Trophoblast cell (in vitro differentiated cells and primary cell): ENCODE measurements at regions not wholly inside any gene's neighbourhood (a gene's known extent, or its start where the extent isn't known, plus 50 kb on each side); places are given as distances from the start of the nearest gene placed in this dataset.
A peak's percentile ranks its signal among the peaks of the same experiment; 100 is the strongest.

Source experiments
- DNase-seq, 2 donors: peaks; one replicate each; pipeline ENCODE4 v3.0.0-alpha.2; 2016
- H2AFZ ChIP-seq: 2 replicates; pipeline ENCODE4 v1.6.1; 2013; ENCODE audit warnings: low read length, moderate library complexity, mild to moderate bottlenecking; ENCODE audit not compliant: insufficient read depth, poor library complexity
- H2AK5ac ChIP-seq: 2 replicates; pipeline ENCODE4 v1.6.1; 2013; ENCODE audit warnings: mild to moderate bottlenecking, low read length
- H2BK120ac ChIP-seq: 2 replicates; pipeline ENCODE4 v1.6.1; 2013; ENCODE audit warnings: low read length, mild to moderate bottlenecking, moderate library complexity; ENCODE audit not compliant: insufficient read depth, poor library complexity
- H2BK12ac ChIP-seq: 2 replicates; pipeline ENCODE4 v1.6.1; 2013; ENCODE audit warnings: mild to moderate bottlenecking, low read length, moderate library complexity
- H2BK5ac ChIP-seq: 2 replicates; pipeline ENCODE4 v1.6.1; 2013; ENCODE audit warnings: low read length, low read depth, moderate library complexity, mild to moderate bottlenecking; ENCODE audit not compliant: poor library complexity
- H3K14ac ChIP-seq: 2 replicates; pipeline ENCODE4 v1.6.1; 2013; ENCODE audit warnings: mild to moderate bottlenecking, low read length
- H3K18ac ChIP-seq: 2 replicates; pipeline ENCODE4 v1.6.1; 2013; ENCODE audit warnings: mild to moderate bottlenecking, low read length
- H3K23ac ChIP-seq: 2 replicates; pipeline ENCODE4 v1.6.1; 2013; ENCODE audit warnings: low read length
- H3K27ac ChIP-seq: 2 replicates; pipeline ENCODE4 v1.5.1; 2013; ENCODE audit warnings: low read depth, mild to moderate bottlenecking, inconsistent platforms, low read length, moderate library complexity
- H3K27me3 ChIP-seq: 2 replicates; pipeline ENCODE4 v1.6.1; 2013; ENCODE audit warnings: inconsistent platforms, mild to moderate bottlenecking, low read length, moderate library complexity; ENCODE audit not compliant: insufficient read depth
- H3K36me3 ChIP-seq, 2 experiments: 1 replicate in 1 of 2; 2 replicates in 1 of 2; pipeline ENCODE4 v1.6.1; 2013; ENCODE audit warnings: low read length in 2 of 2, mild to moderate bottlenecking in 2 of 2, moderate library complexity in 1 of 2; ENCODE audit not compliant: insufficient read depth in 2 of 2, control insufficient read depth in 1 of 2
- H3K4ac ChIP-seq: 2 replicates; pipeline ENCODE4 v1.6.1; 2013; ENCODE audit warnings: low read depth, mild to moderate bottlenecking, low read length, moderate library complexity
- H3K4me1 ChIP-seq, 2 experiments: 1 replicate in 1 of 2; 2 replicates in 1 of 2; pipeline ENCODE4 v1.6.1; 2013; ENCODE audit warnings: low read length in 2 of 2, mild to moderate bottlenecking in 2 of 2, moderate library complexity in 1 of 2; ENCODE audit not compliant: insufficient read depth in 2 of 2, control insufficient read depth in 1 of 2
- H3K4me2 ChIP-seq: 2 replicates; pipeline ENCODE4 v1.6.1; 2013; ENCODE audit warnings: inconsistent platforms, mild to moderate bottlenecking, low read length, moderate library complexity
- H3K4me3 ChIP-seq: 2 replicates; pipeline ENCODE4 v1.5.1; 2013; ENCODE audit warnings: mild to moderate bottlenecking, low read depth, low read length, inconsistent platforms
- H3K79me1 ChIP-seq: one replicate; pipeline ENCODE4 v1.6.1; 2013; ENCODE audit warnings: low read length
- H3K79me2 ChIP-seq: 2 replicates; pipeline ENCODE4 v1.6.1; 2013; ENCODE audit warnings: low read length, mild to moderate bottlenecking; ENCODE audit not compliant: control insufficient read depth, insufficient read depth, poor library complexity
- H3K9ac ChIP-seq: 2 replicates; pipeline ENCODE4 v1.6.1; 2013; ENCODE audit warnings: mild to moderate bottlenecking, low read length
- H3K9me3 ChIP-seq: 2 replicates; pipeline ENCODE4 v1.6.1; 2013; ENCODE audit warnings: low read depth, mild to moderate bottlenecking, control low read depth, inconsistent platforms, low read length; ENCODE audit not compliant: insufficient read depth
- H4K12ac ChIP-seq: 2 replicates; pipeline ENCODE4 v1.6.1; 2013; ENCODE audit warnings: low read depth, mild to moderate bottlenecking, low read length, moderate library complexity
- H4K8ac ChIP-seq: 2 replicates; pipeline ENCODE4 v1.6.1; 2013; ENCODE audit warnings: low read depth, mild to moderate bottlenecking, low read length, moderate library complexity
- H4K91ac ChIP-seq: one replicate; pipeline ENCODE4 v1.6.1; 2013; ENCODE audit warnings: low read depth, mild to moderate bottlenecking, low read length, moderate library complexity
- WGBS: extraction: QIAGEN DNeasy Blood & Tissue Kit; methylation state at CpG from one replicate; pipeline ENCODE4 v1.1.7; 2013; ENCODE audit warnings: missing lambda C conversion rate; ENCODE audit not compliant: insufficient read length, insufficient coverage; ENCODE audit errors: extremely low coverage; 5-methylcytosine and 5-hydroxymethylcytosine counted together

DNA sequence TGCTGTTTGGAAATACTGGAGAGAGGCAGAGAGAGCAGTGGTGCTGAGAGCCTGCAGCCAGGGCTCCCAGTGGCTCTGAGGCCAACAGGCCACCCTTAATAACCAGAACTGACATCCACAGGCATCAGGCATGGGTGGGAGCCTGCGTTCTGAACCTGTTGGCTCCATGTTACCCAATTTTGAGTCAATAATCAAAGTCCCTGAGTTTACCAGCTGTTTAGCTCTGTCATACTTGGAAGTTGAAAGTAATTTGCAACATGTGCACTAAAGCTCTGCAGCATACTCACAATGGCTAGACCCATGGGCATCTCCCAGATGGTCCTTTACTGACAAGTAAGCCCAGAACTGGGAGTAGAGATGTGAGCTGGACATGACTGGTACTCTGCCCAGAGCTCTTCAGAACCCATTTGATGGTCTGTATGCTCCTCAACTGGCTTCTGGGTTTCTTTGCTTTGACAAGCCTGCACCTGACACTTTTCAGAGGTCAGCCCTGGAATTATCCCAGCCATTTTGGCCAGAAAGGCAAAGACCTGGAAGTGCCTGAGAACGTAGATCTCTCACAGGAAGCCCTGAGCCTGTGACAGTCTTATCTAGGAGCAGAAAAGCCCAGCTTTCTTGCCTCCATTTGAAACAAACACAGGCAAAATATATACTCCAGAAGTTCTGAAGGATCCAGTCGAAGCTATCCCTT lies 122.4 kb upstream of the CITED2 start:
- H3K27me3 ChIP-seq, result no peaks in the 10 kb centered on the region
- no peak overlapping the region for H3K4me3 ChIP-seq
- no peak overlapping the region for H3K27ac ChIP-seq
- no peaks in the 10 kb centered on the region for H3K79me1 ChIP-seq
- no peak overlapping the region for H3K4me2 ChIP-seq
- H3K4ac ChIP-seq, result no peak overlapping the region
- no peak overlapping the region for H2AFZ ChIP-seq
- no peaks in the 10 kb centered on the region for H3K36me3 ChIP-seq
- H3K79me2 ChIP-seq, result no peaks in the 10 kb centered on the region
- no peak overlapping the region for H2BK5ac ChIP-seq
- no peak overlapping the region for H2BK120ac ChIP-seq
- no peak overlapping the region for H2AK5ac ChIP-seq
- H3K18ac ChIP-seq, result no peak overlapping the region
- H3K9me3 ChIP-seq, result no peaks in the 10 kb centered on the region
- no peak for DNase-seq
- no peak overlapping the region for H4K91ac ChIP-seq
- H3K4me1 ChIP-seq, result no peaks in the 10 kb centered on the region
- no peak overlapping the region for H3K9ac ChIP-seq
- H4K12ac ChIP-seq, result no peak overlapping the region
- H3K23ac ChIP-seq, result no peak overlapping the region
- no peak overlapping the region for H2BK12ac ChIP-seq
- no peak overlapping the region for H3K14ac ChIP-seq
- H4K8ac ChIP-seq, result no peak overlapping the region
- WGBS, result no CpG with 5 or more reads among the region's 3 CpGs

DNA sequence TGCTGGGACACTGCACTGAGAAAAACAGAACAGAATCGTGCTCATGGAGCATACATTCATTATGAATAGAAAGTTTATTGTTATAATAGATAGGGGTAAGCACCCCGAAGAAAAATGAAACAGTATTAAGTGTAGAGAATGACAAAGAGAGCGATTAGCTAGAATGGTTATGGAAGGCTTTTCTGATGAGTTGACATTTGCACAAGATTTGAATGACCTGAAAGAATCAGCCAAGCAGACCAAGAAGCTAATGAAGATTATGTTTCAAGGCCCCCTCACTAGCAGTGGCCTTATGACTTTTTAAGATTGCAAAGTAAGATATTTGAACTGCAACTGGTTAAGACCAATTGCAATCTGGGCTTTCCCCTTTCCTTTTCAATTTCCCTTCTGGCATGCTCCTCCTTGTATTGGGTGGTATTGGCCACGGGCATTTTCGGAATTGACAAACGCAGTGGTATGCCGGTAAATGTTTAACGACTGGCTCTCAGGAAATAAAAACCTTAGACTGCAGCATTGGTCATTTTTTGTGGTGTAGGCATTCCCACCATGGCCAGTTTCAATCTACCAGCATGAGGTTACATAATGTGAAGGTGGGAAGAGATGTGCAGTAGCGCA lies 120.0 kb upstream of the CITED2 start:
- H2BK5ac ChIP-seq, result no peak overlapping the region
- H3K79me1 ChIP-seq, result no peaks in the 10 kb centered on the region
- no peak overlapping the region for H3K27ac ChIP-seq
- H3K14ac ChIP-seq, result no peak overlapping the region
- no peak overlapping the region for H2BK120ac ChIP-seq
- H4K91ac ChIP-seq, result no peak overlapping the region
- H3K79me2 ChIP-seq, result no peaks in the 10 kb centered on the region
- H4K12ac ChIP-seq, result no peak overlapping the region
- no peak overlapping the region for H4K8ac ChIP-seq
- H3K4ac ChIP-seq, result no peak overlapping the region
- no peak overlapping the region for H2AK5ac ChIP-seq
- WGBS, result no CpG with 5 or more reads among the region's 9 CpGs
- no peaks in the 10 kb centered on the region for H3K4me1 ChIP-seq
- no peaks in the 10 kb centered on the region for H3K27me3 ChIP-seq
- H3K9ac ChIP-seq, result no peak overlapping the region
- H3K36me3 ChIP-seq, result no peaks in the 10 kb centered on the region
- no peak overlapping the region for H3K18ac ChIP-seq
- no peak overlapping the region for H2AFZ ChIP-seq
- no peak overlapping the region for H3K4me2 ChIP-seq
- no peak overlapping the region for H3K4me3 ChIP-seq
- H2BK12ac ChIP-seq, result no peak overlapping the region
- DNase-seq, result no peak
- no peaks in the 10 kb centered on the region for H3K9me3 ChIP-seq
- no peak overlapping the region for H3K23ac ChIP-seq

DNA sequence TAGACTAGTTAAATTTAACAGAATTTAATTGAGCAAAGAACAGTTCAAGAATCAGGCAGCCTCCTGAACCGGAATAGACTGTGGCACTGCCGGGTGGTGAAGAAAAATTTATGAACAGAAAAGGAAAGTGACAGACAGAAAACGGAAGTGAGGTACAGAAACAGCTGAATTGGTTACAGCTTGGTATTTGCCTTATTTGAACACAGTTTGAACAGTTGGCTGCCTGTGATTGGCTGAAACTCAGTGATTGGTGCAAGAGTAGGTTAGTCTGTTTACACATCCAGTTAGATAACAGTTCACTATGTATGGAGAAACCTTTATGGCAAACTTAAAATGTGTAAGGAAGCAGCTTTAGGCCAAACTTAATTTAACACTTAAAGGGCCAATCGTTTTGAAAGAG lies 116.0 kb upstream of the CITED2 start:
- H3K79me1 ChIP-seq, result no peaks in the 10 kb centered on the region
- H4K12ac ChIP-seq, result no peak overlapping the region
- H3K4me1 ChIP-seq, result no peaks in the 10 kb centered on the region

DNA sequence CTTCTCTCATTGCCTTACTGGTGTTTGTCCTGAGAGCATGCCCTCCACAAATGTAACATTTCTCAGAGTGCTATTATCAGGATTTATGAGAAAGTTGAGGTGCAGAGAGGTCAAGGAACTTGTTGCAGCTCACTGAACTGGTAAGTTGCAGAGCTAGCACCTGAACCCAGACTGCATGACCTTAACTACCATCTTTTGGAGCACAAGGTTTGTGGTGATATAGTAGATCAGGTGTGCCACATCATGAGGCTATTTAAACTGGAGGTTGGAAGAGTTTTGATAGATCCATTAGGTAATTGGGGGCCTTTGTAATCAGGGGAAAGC lies 112.0 kb upstream of the CITED2 start:
- H3K23ac ChIP-seq, result no peak overlapping the region
- no peak overlapping the region for H3K9ac ChIP-seq
- H4K91ac ChIP-seq, result no peak overlapping the region
- no peak overlapping the region for H4K8ac ChIP-seq
- H3K9me3 ChIP-seq, result no peaks in the 10 kb centered on the region
- H2BK5ac ChIP-seq, result no peak overlapping the region
- no peaks in the 10 kb centered on the region for H3K27me3 ChIP-seq
- H2AFZ ChIP-seq, result no peak overlapping the region
- H3K79me1 ChIP-seq, result no peaks in the 10 kb centered on the region
- H3K27ac ChIP-seq, result no peak overlapping the region
- no peak overlapping the region for H2BK12ac ChIP-seq
- H3K36me3 ChIP-seq, result no peaks in the 10 kb centered on the region
- H3K4me2 ChIP-seq, result no peak overlapping the region
- no peak overlapping the region for H3K4ac ChIP-seq
- H3K18ac ChIP-seq, result no peak overlapping the region
- DNase-seq, result no peak
- H2AK5ac ChIP-seq, result no peak overlapping the region
- H3K14ac ChIP-seq, result no peak overlapping the region
- peaks cover 0 to 2% of the 10 kb centered on the region in 2 experiments for H3K4me1 ChIP-seq
- no peak overlapping the region for H4K12ac ChIP-seq
- no peaks in the 10 kb centered on the region for H3K79me2 ChIP-seq
- no peak overlapping the region for H2BK120ac ChIP-seq
- no peak overlapping the region for H3K4me3 ChIP-seq

More for the DNA sequence above, 116.0 kb upstream of the CITED2 start:
- Histone ChIP-seq H3K14ac (no peak overlapping the region), H2BK5ac (no peak overlapping the region), H2BK120ac (no peak overlapping the region), H3K36me3 (no peaks in the 10 kb centered on the region), H3K9ac (no peak overlapping the region), H2BK12ac (no peak overlapping the region), H3K27me3 (no peaks in the 10 kb centered on the region), H3K27ac (no peak overlapping the region), H3K4me3 (no peak overlapping the region), H3K4me2 (no peak overlapping the region), H3K4ac (no peak overlapping the region), H4K8ac (no peak overlapping the region), H3K79me2 (no peaks in the 10 kb centered on the region), H3K23ac (no peak overlapping the region), H2AFZ (no peak overlapping the region), H3K18ac (no peak overlapping the region), H4K91ac (no peak overlapping the region), H3K9me3 (no peaks in the 10 kb centered on the region), H2AK5ac (no peak overlapping the region)
- WGBS, result no CpG with 5 or more reads among the region's 4 CpGs
- peak in 1 of 2 donors; percentile 58 for DNase-seq
